LNCaP clone FGC (cell line): ENCODE measurements at regions not wholly inside any gene's neighbourhood (a gene's known extent, or its start where the extent isn't known, plus 50 kb on each side); places are given as distances from the start of the nearest gene placed in this dataset.

Source experiments
- DNase-seq: peaks from one replicate; pipeline ENCODE4 v3.0.0-alpha.2; 2011; ENCODE audit warnings: low read depth
- H3K4me3 ChIP-seq: 2 replicates; pipeline ENCODE4 v1.5.1; 2011; ENCODE audit warnings: mild to moderate bottlenecking, low read depth, low read length, control low read depth
- TF ChIP-seq, protein P1 (sequence below): IDR thresholded peaks from 2 replicates; pipeline ENCODE4 v1.5.1; 2012; ENCODE audit warnings: mild to moderate bottlenecking; ENCODE audit not compliant: control insufficient read depth, insufficient read depth; ENCODE audit errors: extremely low read depth

GRCh38 chr5:104444656-104445055 is 882.1 kb upstream of the NUDT12 start:
- H3K4me3 ChIP-seq, result no peak overlapping the region
- no peak for DNase-seq
- TF ChIP-seq, protein P1, sequence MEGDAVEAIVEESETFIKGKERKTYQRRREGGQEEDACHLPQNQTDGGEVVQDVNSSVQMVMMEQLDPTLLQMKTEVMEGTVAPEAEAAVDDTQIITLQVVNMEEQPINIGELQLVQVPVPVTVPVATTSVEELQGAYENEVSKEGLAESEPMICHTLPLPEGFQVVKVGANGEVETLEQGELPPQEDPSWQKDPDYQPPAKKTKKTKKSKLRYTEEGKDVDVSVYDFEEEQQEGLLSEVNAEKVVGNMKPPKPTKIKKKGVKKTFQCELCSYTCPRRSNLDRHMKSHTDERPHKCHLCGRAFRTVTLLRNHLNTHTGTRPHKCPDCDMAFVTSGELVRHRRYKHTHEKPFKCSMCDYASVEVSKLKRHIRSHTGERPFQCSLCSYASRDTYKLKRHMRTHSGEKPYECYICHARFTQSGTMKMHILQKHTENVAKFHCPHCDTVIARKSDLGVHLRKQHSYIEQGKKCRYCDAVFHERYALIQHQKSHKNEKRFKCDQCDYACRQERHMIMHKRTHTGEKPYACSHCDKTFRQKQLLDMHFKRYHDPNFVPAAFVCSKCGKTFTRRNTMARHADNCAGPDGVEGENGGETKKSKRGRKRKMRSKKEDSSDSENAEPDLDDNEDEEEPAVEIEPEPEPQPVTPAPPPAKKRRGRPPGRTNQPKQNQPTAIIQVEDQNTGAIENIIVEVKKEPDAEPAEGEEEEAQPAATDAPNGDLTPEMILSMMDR, result no peak

- no peak overlapping the region for H3K4me3 ChIP-seq
- TF ChIP-seq, protein P1, result no peak
- DNase-seq, result no peak
Measured at GRCh38 chr5:104443706-104444105, 881.1 kb upstream of the NUDT12 start.

DNA sequence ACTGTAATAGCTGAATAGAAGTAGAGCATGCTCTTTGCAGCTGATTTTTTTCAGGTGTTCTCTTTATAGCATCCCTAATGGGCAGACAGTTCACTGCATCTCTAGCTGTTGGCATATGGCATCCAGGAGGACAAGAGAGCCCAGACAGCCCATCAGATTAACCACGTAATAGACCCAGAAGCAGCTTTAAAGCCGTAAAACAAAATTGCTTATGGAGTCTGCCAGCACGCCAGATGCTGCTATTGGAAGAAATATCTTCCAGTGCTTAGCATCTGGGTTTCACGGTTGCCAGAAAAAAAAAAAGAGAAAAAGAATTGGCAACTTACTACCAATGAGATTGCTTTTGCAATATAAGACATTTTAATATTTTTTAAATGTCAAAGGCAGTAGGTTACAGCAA is 869.4 kb upstream of the NUDT12 start:
- H3K4me3 ChIP-seq, result no peak overlapping the region
- TF ChIP-seq, protein P1, result no peak
- no peak for DNase-seq

GRCh38 chr5:104431002-104431620 is 868.5 kb upstream of the NUDT12 start:
- TF ChIP-seq, protein P1, result no peak
- H3K4me3 ChIP-seq, result no peak overlapping the region
- DNase-seq, result no peak

DNA sequence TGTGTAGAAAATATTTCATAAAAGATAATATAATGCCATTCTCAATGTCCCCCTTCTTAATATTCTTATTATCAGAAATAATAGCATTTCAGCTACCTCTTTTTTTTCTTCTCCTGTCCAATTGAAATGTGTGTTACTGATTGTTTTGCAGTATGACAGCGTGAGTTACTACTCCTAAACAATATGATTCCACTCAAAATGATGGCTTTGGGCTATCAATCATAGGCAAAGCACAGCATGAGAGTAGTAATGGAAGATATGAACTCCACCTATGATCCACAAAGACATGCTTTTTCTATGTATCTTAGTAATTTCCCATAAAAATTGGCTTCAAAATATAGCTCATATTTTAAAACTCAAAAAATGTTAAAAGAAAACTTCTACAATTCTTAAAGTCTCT is 867.3 kb upstream of the NUDT12 start:
- no peak overlapping the region for H3K4me3 ChIP-seq
- TF ChIP-seq, protein P1, result no peak
- DNase-seq, result no peak

DNA sequence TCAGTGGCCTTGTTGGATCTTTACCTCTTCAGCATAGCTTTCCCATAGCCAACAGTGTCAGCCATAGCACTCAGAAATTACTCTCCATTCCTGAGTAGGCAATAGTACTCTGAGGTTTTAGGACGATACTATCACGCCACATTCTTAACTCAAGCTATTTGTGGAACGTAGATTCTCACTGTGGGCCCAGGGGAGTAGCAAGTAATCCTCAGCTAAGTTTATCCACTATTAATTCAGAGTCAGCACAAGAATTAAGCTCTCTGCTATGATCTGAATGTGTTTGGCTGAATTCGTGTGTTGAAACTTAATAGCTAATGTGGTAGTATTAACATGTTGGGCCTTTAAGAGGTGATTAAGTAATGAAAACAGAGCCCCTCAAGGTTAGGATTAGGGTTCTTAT is 858.8 kb upstream of the NUDT12 start:
- TF ChIP-seq, protein P1, result no peak
- H3K4me3 ChIP-seq, result no peak overlapping the region
- no peak for DNase-seq

- H3K4me3 ChIP-seq, result no peak overlapping the region
- DNase-seq, result no peak
- TF ChIP-seq, protein P1, result no peak
Measured at GRCh38 chr5:104418056-104418455, 855.5 kb upstream of the NUDT12 start.
